Breast epithelium (tissue), 3 donors: ENCODE measurements at regions not wholly inside any gene's neighbourhood (a gene's known extent, or its start where the extent isn't known, plus 50 kb on each side); places are given as distances from the start of the nearest gene placed in this dataset.

Experiments used
- CTCF ChIP-seq, 3 donors: fragments of 450-650 bp; IDR thresholded peaks; one replicate each; pipeline ENCODE4 v1.5.1; 2016 to 2017; ENCODE audit warnings: antibody characterized with exemption in 3 of 3, mild to moderate bottlenecking in 3 of 3, moderate library complexity in 3 of 3
- POLR2A ChIP-seq: fragments of 450-650 bp; IDR thresholded peaks from one replicate; pipeline ENCODE4 v1.6.1; 2016; ENCODE audit warnings: antibody characterized with exemption, mild to moderate bottlenecking, moderate library complexity
- POLR2AphosphoS5 ChIP-seq, 3 donors: sonication (generic); formaldehyde crosslinking; IDR thresholded peaks; one replicate each; pipeline ENCODE4 v1.6.1; 2017; ENCODE audit warnings: antibody characterized with exemption in 3 of 3

GRCh38 chr9:16069249-16069648 is 516.4 kb downstream of the CCDC171 start:
- TF ChIP-seq CTCF (IDR thresholded peaks at IDR 0.05) (no peak), POLR2A (no peak), POLR2AphosphoS5 (IDR thresholded peaks at IDR 0.05) (no peak)
